Progenitor cell of endocrine pancreas (in vitro differentiated cells): ENCODE measurements at regions not wholly inside any gene's neighbourhood (a gene's known extent, or its start where the extent isn't known, plus 50 kb on each side); places are given as distances from the start of the nearest gene placed in this dataset.

Source experiments
- DNase-seq: peaks from one replicate; pipeline ENCODE4 v3.0.0; 2021; ENCODE audit warnings: low spot score; ENCODE audit not compliant: unreplicated experiment
- H3K27ac Mint-ChIP-seq: 2 replicates; pipeline ENCODE4 v1.8.0; 2021; ENCODE audit warnings: mild to moderate bottlenecking, moderate library complexity, mixed read lengths
- H3K27me3 Mint-ChIP-seq: 2 replicates; pipeline ENCODE4 v1.8.0; 2021; ENCODE audit warnings: mixed read lengths
- H3K36me3 Mint-ChIP-seq: 2 replicates; pipeline ENCODE4 v1.8.0; 2022; ENCODE audit warnings: mixed read lengths; ENCODE audit not compliant: insufficient read depth
- H3K4me1 Mint-ChIP-seq: 2 replicates; pipeline ENCODE4 v1.8.0; 2021; ENCODE audit warnings: low read depth, mixed read lengths
- H3K4me3 Mint-ChIP-seq: 2 replicates; pipeline ENCODE4 v1.8.0; 2021; ENCODE audit warnings: low read depth, mild to moderate bottlenecking, moderate library complexity, mixed read lengths
- H3K9me3 Mint-ChIP-seq: 2 replicates; pipeline ENCODE4 v1.8.0; 2021; ENCODE audit warnings: low read depth, mixed read lengths
- TF ChIP-seq, protein P1 (sequence below): fragments of 200-600 bp; sonication (generic); IDR thresholded peaks from one replicate; pipeline ENCODE4 v1.5.0; 2021; ENCODE audit warnings: antibody characterized with exemption, mild to moderate bottlenecking; ENCODE audit not compliant: unreplicated experiment

DNA sequence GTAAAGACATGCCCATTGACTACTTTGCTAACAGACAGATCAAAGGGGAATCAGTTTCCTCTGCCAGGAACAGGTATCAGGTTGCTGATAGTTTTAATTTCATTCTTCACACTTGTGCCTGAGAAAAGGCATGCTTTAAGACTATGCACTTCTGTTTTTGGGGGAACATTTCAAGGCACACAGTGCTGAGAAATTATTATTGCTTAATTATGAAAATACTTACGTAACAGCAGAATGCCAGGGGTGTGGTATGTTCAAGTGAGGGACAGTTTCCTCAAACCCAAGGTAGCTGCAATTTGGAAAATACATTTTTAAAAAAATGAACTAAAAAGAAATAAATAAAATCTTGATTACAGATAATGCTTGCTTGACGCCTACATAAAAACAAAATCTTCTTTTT lies 1746.1 kb upstream of the PIK3C3 start:
- H3K4me3 Mint-ChIP-seq, result no peak overlapping the region
- TF ChIP-seq, protein P1, sequence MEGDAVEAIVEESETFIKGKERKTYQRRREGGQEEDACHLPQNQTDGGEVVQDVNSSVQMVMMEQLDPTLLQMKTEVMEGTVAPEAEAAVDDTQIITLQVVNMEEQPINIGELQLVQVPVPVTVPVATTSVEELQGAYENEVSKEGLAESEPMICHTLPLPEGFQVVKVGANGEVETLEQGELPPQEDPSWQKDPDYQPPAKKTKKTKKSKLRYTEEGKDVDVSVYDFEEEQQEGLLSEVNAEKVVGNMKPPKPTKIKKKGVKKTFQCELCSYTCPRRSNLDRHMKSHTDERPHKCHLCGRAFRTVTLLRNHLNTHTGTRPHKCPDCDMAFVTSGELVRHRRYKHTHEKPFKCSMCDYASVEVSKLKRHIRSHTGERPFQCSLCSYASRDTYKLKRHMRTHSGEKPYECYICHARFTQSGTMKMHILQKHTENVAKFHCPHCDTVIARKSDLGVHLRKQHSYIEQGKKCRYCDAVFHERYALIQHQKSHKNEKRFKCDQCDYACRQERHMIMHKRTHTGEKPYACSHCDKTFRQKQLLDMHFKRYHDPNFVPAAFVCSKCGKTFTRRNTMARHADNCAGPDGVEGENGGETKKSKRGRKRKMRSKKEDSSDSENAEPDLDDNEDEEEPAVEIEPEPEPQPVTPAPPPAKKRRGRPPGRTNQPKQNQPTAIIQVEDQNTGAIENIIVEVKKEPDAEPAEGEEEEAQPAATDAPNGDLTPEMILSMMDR, result no peak
- H3K27me3 Mint-ChIP-seq, result no peaks in the 10 kb centered on the region
- H3K36me3 Mint-ChIP-seq, result no peaks in the 10 kb centered on the region
- no peak for DNase-seq
- no peak overlapping the region for H3K27ac Mint-ChIP-seq
- peaks cover 4% of the 10 kb centered on the region for H3K4me1 Mint-ChIP-seq
- peaks cover 3% of the 10 kb centered on the region for H3K9me3 Mint-ChIP-seq

DNA sequence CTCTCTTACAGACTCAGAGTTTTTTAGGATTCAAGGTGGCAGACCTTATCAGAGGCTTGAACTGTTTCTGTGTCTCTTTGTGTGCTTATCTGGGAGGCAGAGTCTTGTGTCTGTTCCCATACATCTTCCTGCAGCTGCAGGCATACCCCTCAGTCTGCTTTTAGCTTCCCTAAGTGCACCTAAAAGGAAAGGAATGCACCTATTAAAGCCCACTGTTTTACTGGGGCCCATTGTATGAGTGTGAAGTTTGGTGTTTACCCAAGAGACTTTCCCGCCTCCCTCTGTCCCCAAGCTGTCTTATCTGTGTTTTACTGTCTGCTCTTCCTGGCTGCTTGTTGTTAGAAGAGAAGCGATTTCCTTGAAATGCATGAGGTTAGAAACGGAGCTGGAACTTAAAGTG lies 1757.3 kb upstream of the PIK3C3 start:
- TF ChIP-seq, protein P1, result no peak
- H3K27ac Mint-ChIP-seq, result no peak overlapping the region
- H3K4me1 Mint-ChIP-seq, result peaks cover 2% of the 10 kb centered on the region
- peaks cover 6% of the 10 kb centered on the region for H3K9me3 Mint-ChIP-seq
- no peaks in the 10 kb centered on the region for H3K27me3 Mint-ChIP-seq
- peaks cover 1% of the 10 kb centered on the region for H3K36me3 Mint-ChIP-seq
- H3K4me3 Mint-ChIP-seq, result no peak overlapping the region
- no peak for DNase-seq

GRCh38 chr18:40186677-40187076 lies 1768.4 kb upstream of the PIK3C3 start:
- no peaks in the 10 kb centered on the region for H3K27me3 Mint-ChIP-seq
- DNase-seq, result no peak
- TF ChIP-seq, protein P1, result no peak

DNA sequence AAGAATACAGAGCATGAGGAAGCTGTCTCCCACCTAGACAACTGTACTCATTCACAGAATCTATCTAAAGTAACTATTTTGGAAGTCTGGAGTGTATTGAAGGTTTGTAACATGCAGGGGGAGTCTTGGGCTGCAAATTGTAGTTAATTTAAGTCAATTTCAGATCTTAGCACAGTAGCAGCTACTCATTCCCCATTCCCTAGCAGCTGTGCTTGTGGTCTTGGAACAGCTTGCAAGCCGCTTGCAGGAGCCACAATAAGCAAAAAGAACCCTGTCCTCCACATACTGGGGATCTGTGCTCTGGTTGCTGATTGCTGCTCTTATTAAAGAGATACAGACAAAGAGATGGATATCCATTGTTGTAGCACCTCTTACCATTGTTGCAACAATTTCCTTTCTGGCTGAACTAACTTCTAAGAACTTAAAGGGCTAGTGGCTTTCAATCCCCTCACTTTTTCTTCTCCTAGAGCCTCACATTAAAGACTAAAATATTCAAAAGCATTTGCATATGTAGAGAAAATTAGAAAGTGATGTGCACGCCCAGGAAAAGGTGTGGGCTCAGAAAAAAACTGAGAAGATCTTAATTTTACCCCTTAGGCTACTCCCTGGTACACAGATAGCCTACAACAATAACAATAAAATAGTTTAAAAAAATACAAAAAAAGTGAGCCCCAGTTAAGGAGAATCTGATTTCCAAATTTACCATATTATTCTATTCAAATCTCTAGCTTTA lies 1775.1 kb upstream of the PIK3C3 start:
- peaks cover 1% of the 10 kb centered on the region for H3K36me3 Mint-ChIP-seq
- peaks cover 9% of the 10 kb centered on the region for H3K9me3 Mint-ChIP-seq
- no peak overlapping the region for H3K27ac Mint-ChIP-seq
- H3K4me1 Mint-ChIP-seq, result no peaks in the 10 kb centered on the region
- H3K27me3 Mint-ChIP-seq, result no peaks in the 10 kb centered on the region
- H3K4me3 Mint-ChIP-seq, result no peak overlapping the region
- TF ChIP-seq, protein P1, result no peak
- no peak for DNase-seq

More at GRCh38 chr18:40186677-40187076, 1768.4 kb upstream of the PIK3C3 start:
- Mint-ChIP-seq H3K27ac (no peak overlapping the region), H3K4me3 (no peak overlapping the region), H3K4me1 (no peaks in the 10 kb centered on the region), H3K36me3 (no peaks in the 10 kb centered on the region), H3K9me3 (peaks cover 5% of the 10 kb centered on the region)

GRCh38 chr18:40168026-40168425 lies 1787.0 kb upstream of the PIK3C3 start:
- DNase-seq, result no peak
- no peaks in the 10 kb centered on the region for H3K36me3 Mint-ChIP-seq

More at GRCh38 chr18:40168026-40168425, 1787.0 kb upstream of the PIK3C3 start:
- Mint-ChIP-seq H3K27me3 (peaks cover 5% of the 10 kb centered on the region), H3K4me1 (no peaks in the 10 kb centered on the region), H3K4me3 (no peak overlapping the region), H3K9me3 (no peaks in the 10 kb centered on the region), H3K27ac (no peak overlapping the region)
- TF ChIP-seq, protein P1, result no peak
